ENCODE measurements at regions not wholly inside any gene's neighbourhood (a gene's known extent, or its start where the extent isn't known, plus 50 kb on each side); places are given as distances from the start of the nearest gene placed in this dataset.

DNA sequence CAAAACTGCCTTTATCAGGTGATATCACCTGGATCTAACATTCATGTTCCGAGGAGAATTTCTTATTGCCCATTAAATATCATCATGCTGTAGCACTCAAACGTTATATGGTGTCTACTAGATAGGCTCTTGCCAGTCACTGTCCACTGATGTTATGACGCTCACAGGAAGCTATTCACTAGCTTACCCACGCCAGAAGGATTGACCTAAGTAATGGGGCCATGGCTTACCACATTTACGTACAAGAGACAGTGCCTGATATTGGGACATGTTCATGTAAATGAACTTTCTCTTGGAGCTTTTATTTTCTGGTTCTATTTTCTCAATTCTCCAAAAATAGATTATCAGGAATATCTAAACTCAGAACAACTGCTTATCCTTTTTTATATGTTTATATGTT lies 91.7 kb upstream of the NAALADL2 start:
- DNase-seq (ENCODE audit: low spot score): no peak
- Mint-ChIP-seq H3K27ac (ENCODE audit: unreplicated experiment) (no peak overlapping the region), H3K4me3 (ENCODE audit: unreplicated experiment) (no peak overlapping the region), H3K36me3 (ENCODE audit: low read depth, unreplicated experiment) (no peaks in the 10 kb centered on the region), H3K9me3 (ENCODE audit: unreplicated experiment) (no peaks in the 10 kb centered on the region), H3K27me3 (ENCODE audit: unreplicated experiment) (no peaks in the 10 kb centered on the region), H3K4me1 (ENCODE audit: unreplicated experiment) (no peaks in the 10 kb centered on the region)
- TF ChIP-seq, protein P1, sequence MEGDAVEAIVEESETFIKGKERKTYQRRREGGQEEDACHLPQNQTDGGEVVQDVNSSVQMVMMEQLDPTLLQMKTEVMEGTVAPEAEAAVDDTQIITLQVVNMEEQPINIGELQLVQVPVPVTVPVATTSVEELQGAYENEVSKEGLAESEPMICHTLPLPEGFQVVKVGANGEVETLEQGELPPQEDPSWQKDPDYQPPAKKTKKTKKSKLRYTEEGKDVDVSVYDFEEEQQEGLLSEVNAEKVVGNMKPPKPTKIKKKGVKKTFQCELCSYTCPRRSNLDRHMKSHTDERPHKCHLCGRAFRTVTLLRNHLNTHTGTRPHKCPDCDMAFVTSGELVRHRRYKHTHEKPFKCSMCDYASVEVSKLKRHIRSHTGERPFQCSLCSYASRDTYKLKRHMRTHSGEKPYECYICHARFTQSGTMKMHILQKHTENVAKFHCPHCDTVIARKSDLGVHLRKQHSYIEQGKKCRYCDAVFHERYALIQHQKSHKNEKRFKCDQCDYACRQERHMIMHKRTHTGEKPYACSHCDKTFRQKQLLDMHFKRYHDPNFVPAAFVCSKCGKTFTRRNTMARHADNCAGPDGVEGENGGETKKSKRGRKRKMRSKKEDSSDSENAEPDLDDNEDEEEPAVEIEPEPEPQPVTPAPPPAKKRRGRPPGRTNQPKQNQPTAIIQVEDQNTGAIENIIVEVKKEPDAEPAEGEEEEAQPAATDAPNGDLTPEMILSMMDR (IDR thresholded peaks at IDR 0.05; ENCODE audit: unreplicated experiment): no peak

DNA sequence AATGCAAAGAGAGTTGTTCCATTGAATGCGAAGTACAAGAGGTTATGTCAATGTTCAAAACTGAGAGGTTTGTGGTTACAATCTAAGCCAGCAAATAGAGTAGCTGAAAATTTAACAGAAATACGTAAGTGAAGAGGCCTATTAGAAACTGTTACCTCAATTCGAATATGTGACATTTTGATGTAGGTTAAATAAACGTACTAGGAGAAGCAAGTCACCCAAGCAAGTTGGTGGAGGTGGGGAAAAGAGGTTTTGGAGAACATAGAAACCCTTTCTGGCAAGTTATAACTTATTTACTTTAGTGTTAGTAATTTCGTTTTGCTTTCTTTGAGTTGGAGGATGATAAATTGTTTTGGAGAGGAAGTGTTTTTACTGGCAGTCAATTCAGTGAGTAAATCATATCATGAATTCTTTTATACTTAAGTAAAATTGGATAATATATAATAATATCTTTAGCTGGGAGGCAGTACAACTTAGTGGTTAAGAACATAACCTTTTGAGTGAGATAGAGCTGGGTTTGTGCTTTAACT lies 91.2 kb upstream of the NAALADL2 start:
- no peaks in the 10 kb centered on the region for H3K27me3 Mint-ChIP-seq (ENCODE audit: unreplicated experiment)
- no peak for DNase-seq (ENCODE audit: low spot score)

DNA sequence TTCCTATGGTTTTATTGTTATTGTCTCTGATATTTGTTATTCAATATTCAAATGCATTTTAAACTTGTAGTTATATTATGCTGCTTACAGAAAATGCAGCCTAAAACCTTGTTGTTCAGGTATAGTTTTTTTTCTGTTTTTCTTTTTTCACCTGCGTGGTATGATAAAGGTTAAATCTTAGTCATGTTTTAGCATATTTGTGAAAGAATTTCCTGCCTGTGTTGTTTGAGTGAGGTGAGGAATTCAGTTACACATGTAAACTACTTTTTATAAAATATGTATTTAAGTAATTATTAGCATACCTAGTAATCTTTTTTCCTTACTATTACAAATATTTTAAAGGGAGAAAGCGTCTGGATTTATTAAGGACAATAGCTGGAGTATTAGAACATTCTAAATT lies 90.0 kb upstream of the NAALADL2 start:
- H3K27me3 Mint-ChIP-seq (ENCODE audit: unreplicated experiment): no peaks in the 10 kb centered on the region
- H3K36me3 Mint-ChIP-seq (ENCODE audit: low read depth, unreplicated experiment): no peaks in the 10 kb centered on the region
- H3K27ac Mint-ChIP-seq (ENCODE audit: unreplicated experiment): no peak overlapping the region
- TF ChIP-seq, protein P1 (IDR thresholded peaks at IDR 0.05; ENCODE audit: unreplicated experiment): no peak
- H3K4me1 Mint-ChIP-seq (ENCODE audit: unreplicated experiment): no peaks in the 10 kb centered on the region
- H3K4me3 Mint-ChIP-seq (ENCODE audit: unreplicated experiment): no peak overlapping the region
- no peaks in the 10 kb centered on the region for H3K9me3 Mint-ChIP-seq (ENCODE audit: unreplicated experiment)
- DNase-seq (ENCODE audit: low spot score): no peak

More for the DNA sequence above, 91.2 kb upstream of the NAALADL2 start:
- no peaks in the 10 kb centered on the region for H3K4me1 Mint-ChIP-seq (ENCODE audit: unreplicated experiment)
- no peak overlapping the region for H3K27ac Mint-ChIP-seq (ENCODE audit: unreplicated experiment)
- TF ChIP-seq, protein P1 (IDR thresholded peaks at IDR 0.05; ENCODE audit: unreplicated experiment): no peak
- no peaks in the 10 kb centered on the region for H3K36me3 Mint-ChIP-seq (ENCODE audit: low read depth, unreplicated experiment)
- no peaks in the 10 kb centered on the region for H3K9me3 Mint-ChIP-seq (ENCODE audit: unreplicated experiment)
- no peak overlapping the region for H3K4me3 Mint-ChIP-seq (ENCODE audit: unreplicated experiment)

DNA sequence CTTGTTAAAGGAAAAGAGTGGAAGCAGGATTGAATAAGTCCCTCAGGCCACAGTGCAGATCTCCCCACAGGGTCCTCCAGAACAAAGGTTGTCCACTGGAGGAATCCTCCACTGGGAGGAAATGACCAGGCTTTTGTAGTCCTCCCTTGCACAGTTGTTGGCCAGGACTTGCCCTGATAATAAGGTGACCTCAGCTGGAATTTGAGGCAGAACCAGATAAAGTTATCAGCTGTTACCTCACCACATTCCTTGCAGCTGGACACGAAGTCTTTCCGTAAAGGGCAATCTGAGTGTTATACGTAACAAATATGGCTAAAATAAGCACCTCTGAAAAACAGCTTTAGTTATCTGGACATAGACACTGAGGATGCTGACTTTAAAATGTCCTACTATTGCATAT lies 83.5 kb upstream of the NAALADL2 start:
- no peaks in the 10 kb centered on the region for H3K27me3 Mint-ChIP-seq (ENCODE audit: unreplicated experiment)
- no peak for DNase-seq (ENCODE audit: low spot score)
- TF ChIP-seq, protein P1 (IDR thresholded peaks at IDR 0.05; ENCODE audit: unreplicated experiment): no peak
- no peaks in the 10 kb centered on the region for H3K4me1 Mint-ChIP-seq (ENCODE audit: unreplicated experiment)
- no peaks in the 10 kb centered on the region for H3K36me3 Mint-ChIP-seq (ENCODE audit: low read depth, unreplicated experiment)
- no peak overlapping the region for H3K27ac Mint-ChIP-seq (ENCODE audit: unreplicated experiment)
- no peak overlapping the region for H3K4me3 Mint-ChIP-seq (ENCODE audit: unreplicated experiment)
- no peaks in the 10 kb centered on the region for H3K9me3 Mint-ChIP-seq (ENCODE audit: unreplicated experiment)

DNA sequence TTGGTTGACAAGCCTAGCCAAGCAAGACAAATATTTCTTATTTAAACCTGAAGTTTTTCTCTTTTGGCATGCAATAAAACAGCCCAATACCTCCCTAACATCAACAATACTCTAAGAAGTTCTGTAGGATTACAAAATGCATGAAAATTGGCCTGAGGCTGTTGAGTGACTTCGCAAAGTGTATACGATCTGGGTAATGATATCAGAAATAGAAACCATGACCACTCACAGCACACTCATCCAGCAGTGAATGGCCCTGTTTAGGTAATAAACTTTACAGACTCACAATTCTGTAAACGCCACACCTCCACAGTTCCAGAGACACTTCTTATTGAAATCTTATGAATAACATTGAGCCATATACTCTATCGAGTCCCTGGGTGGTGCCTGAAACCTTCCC lies 83.0 kb upstream of the NAALADL2 start:
- H3K4me3 Mint-ChIP-seq (ENCODE audit: unreplicated experiment): no peak overlapping the region
- H3K27ac Mint-ChIP-seq (ENCODE audit: unreplicated experiment): no peak overlapping the region
- H3K36me3 Mint-ChIP-seq (ENCODE audit: low read depth, unreplicated experiment): no peaks in the 10 kb centered on the region
- TF ChIP-seq, protein P1 (IDR thresholded peaks at IDR 0.05; ENCODE audit: unreplicated experiment): no peak
- H3K27me3 Mint-ChIP-seq (ENCODE audit: unreplicated experiment): no peaks in the 10 kb centered on the region
- no peaks in the 10 kb centered on the region for H3K4me1 Mint-ChIP-seq (ENCODE audit: unreplicated experiment)
- no peaks in the 10 kb centered on the region for H3K9me3 Mint-ChIP-seq (ENCODE audit: unreplicated experiment)
- no peak for DNase-seq (ENCODE audit: low spot score)

Measured in endothelial cell (in vitro differentiated cells).